ENCODE measurements at regions not wholly inside any gene's neighbourhood (a gene's known extent, or its start where the extent isn't known, plus 50 kb on each side); places are given as distances from the start of the nearest gene placed in this dataset.

DNA sequence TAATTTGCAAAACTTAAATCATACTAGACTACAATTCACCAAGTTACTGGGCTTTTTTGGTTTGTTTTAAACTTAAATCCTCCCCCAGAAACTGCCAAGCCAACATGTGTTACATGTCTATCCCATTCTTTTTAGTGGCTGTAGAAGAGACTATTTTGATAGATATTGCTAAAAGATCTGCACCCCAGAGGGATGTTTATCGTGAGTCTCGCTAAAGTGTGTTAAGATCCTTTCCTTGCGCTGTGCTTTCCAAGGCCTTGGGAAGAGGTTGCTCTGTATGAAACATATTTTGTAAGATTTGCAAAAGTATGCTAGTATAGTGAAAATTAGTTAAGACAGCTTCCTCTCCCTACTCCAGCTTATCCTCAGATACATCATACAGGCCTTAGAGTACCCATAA lies 63.0 kb downstream of the GPX5 start:
- TF ChIP-seq, protein P1, sequence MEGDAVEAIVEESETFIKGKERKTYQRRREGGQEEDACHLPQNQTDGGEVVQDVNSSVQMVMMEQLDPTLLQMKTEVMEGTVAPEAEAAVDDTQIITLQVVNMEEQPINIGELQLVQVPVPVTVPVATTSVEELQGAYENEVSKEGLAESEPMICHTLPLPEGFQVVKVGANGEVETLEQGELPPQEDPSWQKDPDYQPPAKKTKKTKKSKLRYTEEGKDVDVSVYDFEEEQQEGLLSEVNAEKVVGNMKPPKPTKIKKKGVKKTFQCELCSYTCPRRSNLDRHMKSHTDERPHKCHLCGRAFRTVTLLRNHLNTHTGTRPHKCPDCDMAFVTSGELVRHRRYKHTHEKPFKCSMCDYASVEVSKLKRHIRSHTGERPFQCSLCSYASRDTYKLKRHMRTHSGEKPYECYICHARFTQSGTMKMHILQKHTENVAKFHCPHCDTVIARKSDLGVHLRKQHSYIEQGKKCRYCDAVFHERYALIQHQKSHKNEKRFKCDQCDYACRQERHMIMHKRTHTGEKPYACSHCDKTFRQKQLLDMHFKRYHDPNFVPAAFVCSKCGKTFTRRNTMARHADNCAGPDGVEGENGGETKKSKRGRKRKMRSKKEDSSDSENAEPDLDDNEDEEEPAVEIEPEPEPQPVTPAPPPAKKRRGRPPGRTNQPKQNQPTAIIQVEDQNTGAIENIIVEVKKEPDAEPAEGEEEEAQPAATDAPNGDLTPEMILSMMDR (IDR thresholded peaks at IDR 0.05), result no peak
- no peak for TF ChIP-seq POLR2A (IDR thresholded peaks at IDR 0.05)

Data from adrenal gland (tissue), 5 donors.